A549 (cell line): ENCODE measurements at regions not wholly inside any gene's neighbourhood (a gene's known extent, or its start where the extent isn't known, plus 50 kb on each side); places are given as distances from the start of the nearest gene placed in this dataset.

Source experiments
- JUN ChIP-seq, 2 experiments: fragments of >200 bp; sonication (Bioruptor Twin); formaldehyde crosslinking; IDR thresholded peaks; 2 replicates in 1 of 2; 3 replicates in 1 of 2; pipeline ENCODE4 v1.6.1; 2016 to 2017
- JUNB ChIP-seq: fragments of >200 bp; sonication (Bioruptor Twin); formaldehyde crosslinking; IDR thresholded peaks from 2 replicates; pipeline ENCODE4 v1.6.1; 2016
- POLR2A ChIP-seq: IDR thresholded peaks from 2 replicates; pipeline ENCODE4 v1.6.1; 2012; ENCODE audit warnings: mild to moderate bottlenecking, low read length
- TF ChIP-seq, protein P1 (sequence below): fragments of >200 bp; sonication (Bioruptor Twin); formaldehyde crosslinking; IDR thresholded peaks from 3 replicates; pipeline ENCODE4 v1.5.1; 2016

DNA sequence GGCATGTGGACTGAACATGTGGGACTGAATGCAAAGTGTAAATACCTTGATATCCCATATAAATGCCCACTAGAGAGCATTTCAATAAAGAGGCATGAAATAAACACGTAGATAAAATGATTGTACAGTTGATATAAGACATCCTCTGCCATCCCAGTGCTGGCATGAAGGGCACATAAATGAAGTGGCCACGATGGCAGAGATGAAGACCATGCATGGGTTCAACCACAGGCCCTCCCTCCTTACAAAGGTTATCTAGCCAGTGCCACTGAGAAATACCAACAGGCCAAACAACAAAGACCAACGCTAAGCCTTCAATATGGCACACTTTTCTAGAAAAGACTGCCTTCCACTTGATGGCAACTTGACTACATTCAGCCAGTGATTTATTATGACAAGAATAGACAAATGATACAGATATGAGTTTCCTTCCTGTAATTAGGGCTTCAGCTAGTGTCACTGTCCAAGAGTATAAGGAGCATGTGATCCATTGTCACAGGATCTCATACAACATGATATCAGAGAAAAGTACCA lies 493.9 kb upstream of the MAP2 start:
- no peak for TF ChIP-seq JUNB
- TF ChIP-seq, protein P1, sequence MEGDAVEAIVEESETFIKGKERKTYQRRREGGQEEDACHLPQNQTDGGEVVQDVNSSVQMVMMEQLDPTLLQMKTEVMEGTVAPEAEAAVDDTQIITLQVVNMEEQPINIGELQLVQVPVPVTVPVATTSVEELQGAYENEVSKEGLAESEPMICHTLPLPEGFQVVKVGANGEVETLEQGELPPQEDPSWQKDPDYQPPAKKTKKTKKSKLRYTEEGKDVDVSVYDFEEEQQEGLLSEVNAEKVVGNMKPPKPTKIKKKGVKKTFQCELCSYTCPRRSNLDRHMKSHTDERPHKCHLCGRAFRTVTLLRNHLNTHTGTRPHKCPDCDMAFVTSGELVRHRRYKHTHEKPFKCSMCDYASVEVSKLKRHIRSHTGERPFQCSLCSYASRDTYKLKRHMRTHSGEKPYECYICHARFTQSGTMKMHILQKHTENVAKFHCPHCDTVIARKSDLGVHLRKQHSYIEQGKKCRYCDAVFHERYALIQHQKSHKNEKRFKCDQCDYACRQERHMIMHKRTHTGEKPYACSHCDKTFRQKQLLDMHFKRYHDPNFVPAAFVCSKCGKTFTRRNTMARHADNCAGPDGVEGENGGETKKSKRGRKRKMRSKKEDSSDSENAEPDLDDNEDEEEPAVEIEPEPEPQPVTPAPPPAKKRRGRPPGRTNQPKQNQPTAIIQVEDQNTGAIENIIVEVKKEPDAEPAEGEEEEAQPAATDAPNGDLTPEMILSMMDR, result no peak
- no peak for TF ChIP-seq POLR2A
- TF ChIP-seq JUN (IDR thresholded peaks at IDR 0.05), result no peak
